Subcutaneous abdominal adipose tissue (tissue), 5 donors: ENCODE measurements at regions not wholly inside any gene's neighbourhood (a gene's known extent, or its start where the extent isn't known, plus 50 kb on each side); places are given as distances from the start of the nearest gene placed in this dataset.

Experiments
- H3K27ac ChIP-seq: one replicate; pipeline ENCODE4 v1.7.0; 2013; ENCODE audit warnings: low read depth, mild to moderate bottlenecking, inconsistent platforms, low read length, moderate library complexity
- H3K27me3 ChIP-seq, 5 donors: one replicate each; pipeline ENCODE4 v1.7.0; 2013; ENCODE audit warnings: low read length in 5 of 5, inconsistent platforms in 1 of 5; ENCODE audit not compliant: control insufficient read depth in 5 of 5, insufficient read depth in 4 of 5
- H3K36me3 ChIP-seq, 5 donors: one replicate each; pipeline ENCODE4 v1.7.0; 2013; ENCODE audit warnings: low read length in 5 of 5; ENCODE audit not compliant: control insufficient read depth in 5 of 5, insufficient read depth in 5 of 5
- H3K4me1 ChIP-seq, 5 donors: one replicate each; pipeline ENCODE4 v1.7.0; 2013; ENCODE audit warnings: low read length in 5 of 5, mild to moderate bottlenecking in 3 of 5, moderate library complexity in 1 of 5; ENCODE audit not compliant: control insufficient read depth in 5 of 5, insufficient read depth in 5 of 5
- H3K4me3 ChIP-seq, 5 donors: one replicate each; pipeline ENCODE4 v1.7.0; 2013; ENCODE audit warnings: low read length in 5 of 5, low read depth in 1 of 5
- H3K9ac ChIP-seq, 5 donors: one replicate each; pipeline ENCODE4 v1.7.0; 2013; ENCODE audit warnings: low read length in 5 of 5, mild to moderate bottlenecking in 4 of 5, moderate library complexity in 3 of 5
- H3K9me3 ChIP-seq, 5 donors: one replicate each; pipeline ENCODE4 v1.7.0; 2013; ENCODE audit warnings: low read length in 5 of 5; ENCODE audit not compliant: control insufficient read depth in 5 of 5
- donor health status: healthy.
- donor health status: healthy.
- donor health status: healthy.
- donor health status: healthy.
- donor health status: healthy.

DNA sequence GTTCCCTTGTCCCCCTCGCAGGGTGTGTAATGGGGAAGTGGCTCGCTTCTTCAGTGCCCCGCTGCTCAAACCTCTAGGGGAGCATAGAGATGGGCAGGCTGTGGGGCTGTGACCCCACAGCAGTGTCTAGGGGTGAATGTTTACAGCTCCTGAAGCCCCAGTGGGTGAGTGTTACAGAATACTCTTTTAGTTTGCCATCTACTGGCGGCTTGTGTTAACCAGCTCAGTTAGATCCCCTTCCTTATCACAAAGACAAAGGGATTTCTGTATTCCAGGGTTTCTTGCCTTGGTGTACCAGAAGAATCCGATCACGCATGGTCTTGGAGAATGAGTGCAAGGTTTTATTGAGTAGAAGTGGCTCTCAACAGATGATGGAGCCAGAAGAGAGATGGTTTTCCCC, 108.1 kb upstream of the IQCM start:
- Histone ChIP-seq H3K36me3 (no peaks in the 10 kb centered on the region), H3K27ac (no peak overlapping the region), H3K9me3 (no peaks in the 10 kb centered on the region), H3K4me1 (peaks cover 0 to 5% (median 0%) of the 10 kb centered on the region in 5 donors), H3K4me3 (no peak overlapping the region), H3K27me3 (no peaks in the 10 kb centered on the region), H3K9ac (no peak overlapping the region)

DNA sequence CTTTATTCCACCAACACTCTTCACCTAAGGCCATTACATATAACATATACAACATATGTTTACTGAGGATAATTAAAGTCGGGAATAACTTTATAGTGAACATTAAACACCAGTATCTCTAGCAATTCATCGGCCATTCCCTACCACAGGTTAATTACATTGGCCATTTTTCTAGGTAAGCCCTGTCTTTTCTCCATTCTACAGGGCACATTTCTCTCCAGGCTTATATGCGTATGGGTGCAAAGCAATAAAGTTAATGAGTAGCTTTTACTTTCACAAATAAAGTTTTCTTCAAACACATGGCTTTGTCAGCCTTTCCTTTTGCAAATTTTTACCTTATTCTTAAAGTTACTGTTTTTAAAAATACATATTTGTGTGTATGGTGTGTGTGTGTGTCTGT, 111.9 kb upstream of the IQCM start:
- Histone ChIP-seq H3K36me3 (no peaks in the 10 kb centered on the region), H3K27me3 (no peaks in the 10 kb centered on the region), H3K9ac (no peak overlapping the region), H3K9me3 (no peaks in the 10 kb centered on the region), H3K27ac (no peak overlapping the region), H3K4me1 (peaks cover 0 to 7% (median 0%) of the 10 kb centered on the region in 5 donors), H3K4me3 (no peak overlapping the region)

DNA sequence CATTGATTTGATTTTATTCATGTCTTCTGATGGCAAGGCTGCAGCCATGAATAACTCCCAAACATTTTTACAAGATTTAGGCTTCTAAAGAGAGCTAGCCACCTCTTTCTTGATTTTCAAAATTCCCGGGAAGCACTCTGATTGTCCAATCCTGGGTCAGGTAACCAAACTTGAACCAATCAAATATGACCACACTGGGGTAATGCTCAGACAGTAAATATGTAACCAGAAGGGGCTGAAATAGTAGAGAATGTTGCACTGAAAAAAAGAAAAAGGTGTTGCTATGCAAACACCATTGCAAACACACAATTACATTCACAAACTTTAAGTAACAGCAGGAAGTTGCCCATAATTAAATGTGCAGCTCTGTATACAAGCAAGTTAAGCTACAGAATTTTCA, 112.9 kb upstream of the IQCM start:
- H3K27me3 ChIP-seq: no peaks in the 10 kb centered on the region
- no peaks in the 10 kb centered on the region for H3K9me3 ChIP-seq
- no peaks in the 10 kb centered on the region for H3K36me3 ChIP-seq
- no peak overlapping the region for H3K27ac ChIP-seq
- H3K4me3 ChIP-seq: no peak overlapping the region
- no peak overlapping the region for H3K9ac ChIP-seq
- H3K4me1 ChIP-seq: peaks cover 0 to 15% (median 5%) of the 10 kb centered on the region in 5 donors

- Histone ChIP-seq H3K36me3 (no peaks in the 10 kb centered on the region), H3K9ac (no peak overlapping the region), H3K27me3 (no peaks in the 10 kb centered on the region), H3K27ac (no peak overlapping the region), H3K4me1 (peaks cover 0 to 25% (median 10%) of the 10 kb centered on the region in 5 donors), H3K4me3 (no peak overlapping the region), H3K9me3 (no peaks in the 10 kb centered on the region)
These were observed 115.8 kb upstream of the IQCM start for GRCh38 chr4:149931431-149931830.

DNA sequence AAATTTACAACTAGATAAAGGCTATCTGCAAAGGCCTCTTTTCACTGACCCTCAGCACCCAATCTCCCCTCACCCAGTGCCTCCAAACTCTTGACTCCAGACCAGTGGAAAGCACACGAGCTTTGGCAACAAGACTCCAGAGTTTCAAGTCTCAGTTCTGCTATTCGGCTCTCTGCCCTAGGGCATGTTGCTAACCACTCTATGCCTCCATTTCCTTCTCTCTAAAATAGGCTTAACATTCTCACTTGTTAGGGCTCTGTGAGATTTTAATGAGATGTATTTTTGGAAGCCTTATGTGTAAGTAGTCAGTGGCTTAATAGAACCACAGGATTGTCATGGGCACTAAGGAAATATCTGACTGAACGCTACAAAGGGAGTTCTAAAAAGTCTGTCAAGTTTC, 116.5 kb upstream of the IQCM start:
- H3K36me3 ChIP-seq: no peaks in the 10 kb centered on the region
- no peak overlapping the region for H3K27ac ChIP-seq
- no peaks in the 10 kb centered on the region for H3K27me3 ChIP-seq
- H3K4me1 ChIP-seq: peaks cover 0 to 24% (median 10%) of the 10 kb centered on the region in 5 donors
- no peaks in the 10 kb centered on the region for H3K9me3 ChIP-seq
- no peak overlapping the region for H3K4me3 ChIP-seq
- H3K9ac ChIP-seq: no peak overlapping the region

GRCh38 chr4:149933120-149933519, 117.5 kb upstream of the IQCM start:
- no peak overlapping the region for H3K4me3 ChIP-seq
- no peak overlapping the region for H3K27ac ChIP-seq
- peaks cover 0 to 20% (median 10%) of the 10 kb centered on the region in 5 donors for H3K4me1 ChIP-seq
- H3K9me3 ChIP-seq: no peaks in the 10 kb centered on the region
- no peaks in the 10 kb centered on the region for H3K27me3 ChIP-seq
- no peak overlapping the region for H3K9ac ChIP-seq
- no peaks in the 10 kb centered on the region for H3K36me3 ChIP-seq

DNA sequence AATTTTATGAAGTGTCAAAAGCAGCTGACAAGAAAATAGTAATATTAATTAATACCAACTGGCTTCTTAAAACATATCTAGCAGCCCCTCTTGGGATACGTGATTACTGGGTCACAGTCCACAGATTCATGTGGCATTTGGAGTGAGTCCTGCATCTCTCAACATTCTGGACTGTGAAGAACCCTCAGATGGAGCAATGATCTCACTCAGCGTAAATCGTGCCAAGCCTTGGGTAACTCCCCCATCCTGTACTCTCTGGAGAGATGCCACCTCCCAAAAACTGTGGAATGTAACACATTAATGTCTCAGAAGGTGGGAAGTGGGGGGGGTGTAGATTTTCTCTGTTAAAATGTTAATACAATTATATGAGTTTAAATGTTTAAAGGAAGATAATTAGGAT, 118.2 kb upstream of the IQCM start:
- Histone ChIP-seq H3K9me3 (no peaks in the 10 kb centered on the region), H3K27me3 (no peaks in the 10 kb centered on the region), H3K4me3 (no peak overlapping the region), H3K9ac (no peak overlapping the region), H3K27ac (no peak overlapping the region), H3K36me3 (no peaks in the 10 kb centered on the region), H3K4me1 (peaks cover 0 to 20% (median 10%) of the 10 kb centered on the region in 5 donors)

DNA sequence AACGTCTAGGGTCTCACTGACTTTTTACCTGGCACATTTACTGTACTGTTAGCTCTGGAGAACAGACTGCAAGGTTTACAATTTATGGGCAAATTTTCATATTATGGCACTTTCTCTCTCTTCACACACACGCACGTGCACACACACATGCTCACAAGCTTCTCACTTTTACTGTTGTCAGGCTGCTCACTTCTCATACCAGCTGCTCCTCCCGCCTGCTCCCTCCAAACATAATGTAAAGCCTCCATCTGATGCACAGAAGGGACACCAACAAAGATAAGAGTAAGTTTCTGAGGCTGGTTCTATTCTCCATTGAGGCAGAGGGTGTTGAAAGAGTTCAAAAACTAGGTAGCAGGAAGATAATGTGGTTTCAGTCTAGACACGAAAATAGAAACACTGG, 128.9 kb upstream of the DCLK2 start:
- Histone ChIP-seq H3K27ac (no peak overlapping the region), H3K9me3 (no peaks in the 10 kb centered on the region), H3K36me3 (no peaks in the 10 kb centered on the region), H3K9ac (no peak overlapping the region), H3K27me3 (no peaks in the 10 kb centered on the region), H3K4me3 (no peak overlapping the region), H3K4me1 (no peaks in the 10 kb centered on the region)

GRCh38 chr4:149951152-149951900, 126.9 kb upstream of the DCLK2 start:
- H3K9me3 ChIP-seq: no peaks in the 10 kb centered on the region
- no peak overlapping the region for H3K4me3 ChIP-seq
- H3K4me1 ChIP-seq: no peaks in the 10 kb centered on the region
- no peaks in the 10 kb centered on the region for H3K36me3 ChIP-seq
- H3K9ac ChIP-seq: no peak overlapping the region
- no peak overlapping the region for H3K27ac ChIP-seq
- no peaks in the 10 kb centered on the region for H3K27me3 ChIP-seq

DNA sequence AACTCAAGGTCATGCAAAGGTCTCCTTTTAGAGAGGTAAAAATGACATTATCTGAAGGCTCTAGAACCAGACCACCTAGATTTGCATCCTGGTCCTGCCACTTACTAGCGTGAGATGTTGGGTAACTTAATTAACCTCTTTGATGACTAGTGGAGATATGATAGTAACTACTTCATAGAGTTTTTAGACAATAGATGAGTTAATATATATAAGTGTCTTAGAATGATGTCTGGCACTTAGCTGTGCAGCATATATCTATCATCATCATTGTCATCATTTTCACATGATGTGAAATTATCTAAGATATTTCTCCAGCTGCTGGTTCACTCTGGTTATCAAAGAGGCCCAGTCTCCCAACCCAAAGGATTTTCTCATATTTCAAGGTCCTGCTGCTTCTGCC, 126.1 kb upstream of the DCLK2 start:
- H3K9ac ChIP-seq: no peak overlapping the region
- no peak overlapping the region for H3K4me3 ChIP-seq
- H3K4me1 ChIP-seq: no peaks in the 10 kb centered on the region
- H3K27ac ChIP-seq: no peak overlapping the region
- H3K9me3 ChIP-seq: no peaks in the 10 kb centered on the region
- H3K36me3 ChIP-seq: no peaks in the 10 kb centered on the region
- H3K27me3 ChIP-seq: no peaks in the 10 kb centered on the region
